ENCODE measurements at regions not wholly inside any gene's neighbourhood (a gene's known extent, or its start where the extent isn't known, plus 50 kb on each side); places are given as distances from the start of the nearest gene placed in this dataset.

DNA sequence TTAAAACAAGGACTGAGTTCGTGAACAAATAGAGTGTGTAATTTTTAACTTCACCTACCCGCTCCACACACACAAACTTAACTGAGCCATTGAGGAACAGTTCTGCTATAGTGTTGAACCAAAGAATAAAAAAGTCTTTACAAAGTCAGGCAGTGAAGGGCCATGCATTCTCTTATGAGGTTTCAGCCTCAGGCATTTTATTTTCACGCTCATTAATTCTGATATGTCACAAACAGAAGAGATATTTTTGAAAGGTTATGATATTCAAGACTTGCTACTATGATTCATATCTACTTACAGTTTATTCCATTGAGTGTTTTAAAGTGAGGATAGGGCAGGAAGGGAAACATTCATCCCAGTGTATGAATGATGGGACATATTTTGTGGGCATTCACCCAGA, 282.2 kb downstream of the SLITRK5 start:
- TF ChIP-seq, protein P1, sequence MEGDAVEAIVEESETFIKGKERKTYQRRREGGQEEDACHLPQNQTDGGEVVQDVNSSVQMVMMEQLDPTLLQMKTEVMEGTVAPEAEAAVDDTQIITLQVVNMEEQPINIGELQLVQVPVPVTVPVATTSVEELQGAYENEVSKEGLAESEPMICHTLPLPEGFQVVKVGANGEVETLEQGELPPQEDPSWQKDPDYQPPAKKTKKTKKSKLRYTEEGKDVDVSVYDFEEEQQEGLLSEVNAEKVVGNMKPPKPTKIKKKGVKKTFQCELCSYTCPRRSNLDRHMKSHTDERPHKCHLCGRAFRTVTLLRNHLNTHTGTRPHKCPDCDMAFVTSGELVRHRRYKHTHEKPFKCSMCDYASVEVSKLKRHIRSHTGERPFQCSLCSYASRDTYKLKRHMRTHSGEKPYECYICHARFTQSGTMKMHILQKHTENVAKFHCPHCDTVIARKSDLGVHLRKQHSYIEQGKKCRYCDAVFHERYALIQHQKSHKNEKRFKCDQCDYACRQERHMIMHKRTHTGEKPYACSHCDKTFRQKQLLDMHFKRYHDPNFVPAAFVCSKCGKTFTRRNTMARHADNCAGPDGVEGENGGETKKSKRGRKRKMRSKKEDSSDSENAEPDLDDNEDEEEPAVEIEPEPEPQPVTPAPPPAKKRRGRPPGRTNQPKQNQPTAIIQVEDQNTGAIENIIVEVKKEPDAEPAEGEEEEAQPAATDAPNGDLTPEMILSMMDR (IDR thresholded peaks at IDR 0.05; ENCODE audit: insufficient read depth, low read length), result no peak
- TF ChIP-seq POLR2AphosphoS5 (IDR thresholded peaks at IDR 0.05; ENCODE audit: low read depth) (no peak), GABPA (IDR thresholded peaks at IDR 0.05; ENCODE audit: low read depth) (no peak)
- TF ChIP-seq, protein P2, sequence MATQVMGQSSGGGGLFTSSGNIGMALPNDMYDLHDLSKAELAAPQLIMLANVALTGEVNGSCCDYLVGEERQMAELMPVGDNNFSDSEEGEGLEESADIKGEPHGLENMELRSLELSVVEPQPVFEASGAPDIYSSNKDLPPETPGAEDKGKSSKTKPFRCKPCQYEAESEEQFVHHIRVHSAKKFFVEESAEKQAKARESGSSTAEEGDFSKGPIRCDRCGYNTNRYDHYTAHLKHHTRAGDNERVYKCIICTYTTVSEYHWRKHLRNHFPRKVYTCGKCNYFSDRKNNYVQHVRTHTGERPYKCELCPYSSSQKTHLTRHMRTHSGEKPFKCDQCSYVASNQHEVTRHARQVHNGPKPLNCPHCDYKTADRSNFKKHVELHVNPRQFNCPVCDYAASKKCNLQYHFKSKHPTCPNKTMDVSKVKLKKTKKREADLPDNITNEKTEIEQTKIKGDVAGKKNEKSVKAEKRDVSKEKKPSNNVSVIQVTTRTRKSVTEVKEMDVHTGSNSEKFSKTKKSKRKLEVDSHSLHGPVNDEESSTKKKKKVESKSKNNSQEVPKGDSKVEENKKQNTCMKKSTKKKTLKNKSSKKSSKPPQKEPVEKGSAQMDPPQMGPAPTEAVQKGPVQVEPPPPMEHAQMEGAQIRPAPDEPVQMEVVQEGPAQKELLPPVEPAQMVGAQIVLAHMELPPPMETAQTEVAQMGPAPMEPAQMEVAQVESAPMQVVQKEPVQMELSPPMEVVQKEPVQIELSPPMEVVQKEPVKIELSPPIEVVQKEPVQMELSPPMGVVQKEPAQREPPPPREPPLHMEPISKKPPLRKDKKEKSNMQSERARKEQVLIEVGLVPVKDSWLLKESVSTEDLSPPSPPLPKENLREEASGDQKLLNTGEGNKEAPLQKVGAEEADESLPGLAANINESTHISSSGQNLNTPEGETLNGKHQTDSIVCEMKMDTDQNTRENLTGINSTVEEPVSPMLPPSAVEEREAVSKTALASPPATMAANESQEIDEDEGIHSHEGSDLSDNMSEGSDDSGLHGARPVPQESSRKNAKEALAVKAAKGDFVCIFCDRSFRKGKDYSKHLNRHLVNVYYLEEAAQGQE (IDR thresholded peaks at IDR 0.05; ENCODE audit: insufficient replicate concordance, low read depth), result no peak
